Peyer's patch (tissue), 4 donors: ENCODE measurements at regions not wholly inside any gene's neighbourhood (a gene's known extent, or its start where the extent isn't known, plus 50 kb on each side); places are given as distances from the start of the nearest gene placed in this dataset.

Experiments
- CTCF ChIP-seq, 6 experiments: fragments of 450-650 bp in 4 of 6; fragments of 200-600 bp in 2 of 6; sonication (generic) in 1 of 6; IDR thresholded peaks; one replicate each; pipeline ENCODE4 v1.5.1; 2017 to 2019; ENCODE audit warnings: antibody characterized with exemption in 6 of 6, mild to moderate bottlenecking in 3 of 6, moderate library complexity in 1 of 6
- POLR2A ChIP-seq, 2 donors: fragments of 450-650 bp; IDR thresholded peaks; one replicate each; pipeline ENCODE4 v1.5.1; 2017; ENCODE audit warnings: antibody characterized with exemption in 2 of 2, mild to moderate bottlenecking in 2 of 2, moderate library complexity in 2 of 2

- TF ChIP-seq POLR2A (IDR thresholded peaks at IDR 0.05) = no peak
- no peak for TF ChIP-seq CTCF (IDR thresholded peaks at IDR 0.05)
Observed at GRCh38 chr12:3367750-3368444, 123.1 kb upstream of the PRMT8 start.
